Left lung (tissue), 4 donors: ENCODE measurements at regions not wholly inside any gene's neighbourhood (a gene's known extent, or its start where the extent isn't known, plus 50 kb on each side); places are given as distances from the start of the nearest gene placed in this dataset.

Source experiments
- ATAC-seq: fragments of 200-7000 bp; cut with Tn5 transposase; one replicate; pipeline ENCODE4 v1.9.1; 2020; ENCODE audit warnings: moderate library complexity
- DNase-seq, 4 donors: peaks; one replicate each; pipeline ENCODE4 v3.0.0-alpha.2; 2013 to 2020
- H3K27ac ChIP-seq, 2 donors: fragments of 200-600 bp; sonication (generic) in 1 of 2; one replicate each; pipeline versions ENCODE4 v1.5.0 to v1.8.0; 2020 to 2021
- H3K27me3 ChIP-seq, 2 donors: fragments of 200-600 bp; sonication (generic) in 1 of 2; one replicate each; pipeline versions ENCODE4 v1.5.0 to v1.8.0; 2020 to 2021
- H3K36me3 ChIP-seq, 2 donors: fragments of 200-600 bp; sonication (generic) in 1 of 2; one replicate each; pipeline versions ENCODE4 v1.5.0 to v1.8.0; 2020 to 2021
- H3K4me1 ChIP-seq, 2 donors: fragments of 200-600 bp; one replicate each; pipeline ENCODE4 v1.8.0; 2021
- H3K4me3 ChIP-seq, 2 donors: fragments of 200-600 bp; sonication (generic) in 1 of 2; one replicate each; pipeline versions ENCODE4 v1.5.0 to v1.8.0; 2020 to 2021; ENCODE audit warnings: mild to moderate bottlenecking in 1 of 2
- H3K9me3 ChIP-seq, 2 donors: fragments of 200-600 bp; sonication (generic) in 1 of 2; one replicate each; pipeline versions ENCODE4 v1.5.0 to v1.8.0; 2020 to 2021
- intact Hi-C, 2 donors: fragments of 100-400 bp; cut with DNase I; formaldehyde crosslinking; loops; one replicate each; pipeline versions ENCODE4 v1.11.2 to v1.14.2; 2022
- TF ChIP-seq, protein P1 (sequence below), 2 donors: fragments of 200-600 bp; sonication (generic) in 1 of 2; IDR thresholded peaks; one replicate each; pipeline versions ENCODE4 v1.5.0 to v1.8.0; 2021; ENCODE audit warnings: antibody characterized with exemption in 2 of 2
- donor health status: DM: no; HTN: yes; CAD: no.
- donor health status: DM: no; HTN: no; CAD: no.

GRCh38 chr3:101043687-101044078 lies 50.5 kb upstream of the ABI3BP start:
- TF ChIP-seq, protein P1, sequence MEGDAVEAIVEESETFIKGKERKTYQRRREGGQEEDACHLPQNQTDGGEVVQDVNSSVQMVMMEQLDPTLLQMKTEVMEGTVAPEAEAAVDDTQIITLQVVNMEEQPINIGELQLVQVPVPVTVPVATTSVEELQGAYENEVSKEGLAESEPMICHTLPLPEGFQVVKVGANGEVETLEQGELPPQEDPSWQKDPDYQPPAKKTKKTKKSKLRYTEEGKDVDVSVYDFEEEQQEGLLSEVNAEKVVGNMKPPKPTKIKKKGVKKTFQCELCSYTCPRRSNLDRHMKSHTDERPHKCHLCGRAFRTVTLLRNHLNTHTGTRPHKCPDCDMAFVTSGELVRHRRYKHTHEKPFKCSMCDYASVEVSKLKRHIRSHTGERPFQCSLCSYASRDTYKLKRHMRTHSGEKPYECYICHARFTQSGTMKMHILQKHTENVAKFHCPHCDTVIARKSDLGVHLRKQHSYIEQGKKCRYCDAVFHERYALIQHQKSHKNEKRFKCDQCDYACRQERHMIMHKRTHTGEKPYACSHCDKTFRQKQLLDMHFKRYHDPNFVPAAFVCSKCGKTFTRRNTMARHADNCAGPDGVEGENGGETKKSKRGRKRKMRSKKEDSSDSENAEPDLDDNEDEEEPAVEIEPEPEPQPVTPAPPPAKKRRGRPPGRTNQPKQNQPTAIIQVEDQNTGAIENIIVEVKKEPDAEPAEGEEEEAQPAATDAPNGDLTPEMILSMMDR (IDR thresholded peaks at IDR 0.05), result no peak
- Histone ChIP-seq H3K4me3 (no peak overlapping the region), H3K9me3 (no peaks in the 10 kb centered on the region), H3K27ac (no peak overlapping the region), H3K27me3 (no peaks in the 10 kb centered on the region), H3K4me1 (no peaks in the 10 kb centered on the region), H3K36me3 (no peaks in the 10 kb centered on the region)
- ATAC-seq, result no peak
- DNase-seq, result no peak
- intact Hi-C loops, result no loop called here

DNA sequence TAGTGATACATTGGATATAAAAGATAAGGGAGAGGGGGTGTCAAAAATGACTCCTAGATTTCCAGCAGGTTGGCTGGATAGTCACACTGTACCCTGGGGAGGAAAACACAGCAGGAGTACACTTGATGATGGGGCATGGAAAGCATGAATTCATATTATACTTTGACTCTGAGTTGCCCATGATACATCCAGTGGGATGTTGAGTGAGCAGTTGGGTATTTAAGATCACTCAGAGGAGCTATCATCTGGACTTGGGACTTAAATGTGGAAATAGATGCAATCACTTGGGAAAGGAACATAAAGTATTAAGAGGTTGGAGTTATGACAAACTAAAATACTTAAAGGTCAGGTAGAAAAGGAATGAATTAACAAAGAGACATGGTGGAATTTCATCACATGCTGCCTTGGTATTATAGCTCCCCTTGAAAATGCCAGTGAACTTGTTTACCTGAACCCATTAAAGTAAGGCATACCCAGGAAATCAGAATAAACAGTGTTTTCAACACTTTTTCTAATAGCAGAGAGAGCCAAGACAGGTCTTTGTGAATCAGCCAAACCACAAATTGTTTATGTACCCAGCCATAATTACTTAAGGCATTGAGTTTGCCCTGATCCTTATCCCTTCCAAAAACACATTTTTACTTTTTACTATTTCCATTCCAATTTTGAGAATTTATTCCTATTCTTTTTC lies 49.9 kb upstream of the ABI3BP start:
- H3K4me3 ChIP-seq, result no peak overlapping the region
- H3K27ac ChIP-seq, result no peak overlapping the region
- H3K36me3 ChIP-seq, result no peaks in the 10 kb centered on the region
- no peaks in the 10 kb centered on the region for H3K27me3 ChIP-seq
- intact Hi-C loops, result no loop called here
- TF ChIP-seq, protein P1 (IDR thresholded peaks at IDR 0.05), result no peak
- DNase-seq (no peak), ATAC-seq (no peak)
- no peaks in the 10 kb centered on the region for H3K9me3 ChIP-seq
- H3K4me1 ChIP-seq, result no peaks in the 10 kb centered on the region
